Endothelial cell of hepatic sinusoid (primary cell): ENCODE measurements at regions not wholly inside any gene's neighbourhood (a gene's known extent, or its start where the extent isn't known, plus 50 kb on each side); places are given as distances from the start of the nearest gene placed in this dataset.

ENCODE experiments used
- in situ Hi-C: cut with HindIII; loops from 2 replicates; pipeline ENCODE4 v1.10.0; 2017; ENCODE audit warnings: low sequenced_read_pairs

GRCh38 chr3:194070634-194071409 is 65.1 kb upstream of the HES1 start:
- in situ Hi-C loops, result no loop called here

- in situ Hi-C loops, result no loop called here
These were observed 63.9 kb upstream of the HES1 start for GRCh38 chr3:194072097-194072428.

GRCh38 chr3:194072691-194073279 is 63.2 kb upstream of the HES1 start:
- in situ Hi-C loops, result no loop called here

- in situ Hi-C loops, result no loop called here
These were observed 62.0 kb upstream of the HES1 start for GRCh38 chr3:194073926-194074325.

GRCh38 chr3:194075088-194075615 is 60.8 kb upstream of the HES1 start:
- in situ Hi-C loops, result no loop called here

GRCh38 chr3:194075802-194076460 is 60.0 kb upstream of the HES1 start:
- in situ Hi-C loops, result no loop called here

- in situ Hi-C loops, result no loop called here
These were observed 59.5 kb upstream of the HES1 start for GRCh38 chr3:194076475-194076874.

GRCh38 chr3:194077602-194078001 is 58.3 kb upstream of the HES1 start:
- in situ Hi-C loops, result no loop called here

GRCh38 chr3:194078045-194078821 is 57.7 kb upstream of the HES1 start:
- in situ Hi-C loops, result no loop called here

GRCh38 chr3:194079702-194080172 is 56.2 kb upstream of the HES1 start:
- in situ Hi-C loops, result no loop called here

GRCh38 chr3:194080436-194080835 is 55.5 kb upstream of the HES1 start:
- in situ Hi-C loops, result no loop called here

- in situ Hi-C loops, result no loop called here
These were observed 54.8 kb upstream of the HES1 start for GRCh38 chr3:194080913-194081800.

GRCh38 chr3:194081826-194082225 is 54.1 kb upstream of the HES1 start:
- in situ Hi-C loops, result no loop called here

- in situ Hi-C loops, result no loop called here
These were observed 53.0 kb upstream of the HES1 start for GRCh38 chr3:194082743-194083636.

- in situ Hi-C loops, result no loop called here
These were observed 52.2 kb upstream of the HES1 start for GRCh38 chr3:194083637-194084224.

- in situ Hi-C loops, result no loop called here
These were observed 51.7 kb upstream of the HES1 start for GRCh38 chr3:194084284-194084683.
